SHP77 (cell line): ENCODE measurements at regions not wholly inside any gene's neighbourhood (a gene's known extent, or its start where the extent isn't known, plus 50 kb on each side); places are given as distances from the start of the nearest gene placed in this dataset.
"Not testable (repeated sequence)": the region's sequence is repeated elsewhere in the genome, so short reads cannot be mapped to it uniquely, and the experiment has no call there.

Experiments used
- DNase-seq, 2 experiments: peaks; one replicate each; lab custom pipeline; 2025; lab: John Stamatoyannopoulos, UW

DNA sequence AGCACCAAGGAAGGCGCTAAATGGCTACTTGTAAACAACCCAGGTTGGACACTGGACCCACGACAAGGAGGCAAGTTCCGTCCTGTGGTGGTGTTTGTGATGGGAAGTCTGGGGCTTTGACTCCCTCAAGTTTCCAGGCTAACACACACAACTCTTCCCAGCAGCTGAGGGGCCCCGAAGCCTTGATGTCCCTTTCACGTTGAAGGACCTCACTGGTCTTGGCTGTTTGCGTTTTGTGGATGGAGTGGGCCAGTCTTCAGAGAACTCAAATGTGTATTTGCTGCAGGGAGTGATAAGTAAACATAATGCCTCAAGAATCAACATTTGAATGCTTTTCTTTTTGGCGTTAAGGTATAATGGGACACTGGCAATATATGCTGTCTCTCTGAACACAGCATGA is 199.2 kb downstream of the TM9SF2 start:
- no peak for DNase-seq

DNA sequence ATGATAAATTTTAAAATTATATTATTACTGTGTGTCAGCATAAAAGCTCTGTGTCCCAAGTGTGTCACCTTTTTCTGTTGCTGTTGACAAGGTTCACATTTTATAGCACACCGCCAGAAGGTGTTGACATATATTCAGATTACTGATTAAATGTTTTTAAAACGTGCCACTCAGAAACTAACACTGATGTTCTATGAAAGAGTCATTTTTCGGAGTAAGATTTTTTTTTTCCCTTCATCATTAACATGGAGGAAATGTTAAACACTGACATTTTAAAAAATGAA is 197.5 kb downstream of the TM9SF2 start:
- DNase-seq = no peak

DNA sequence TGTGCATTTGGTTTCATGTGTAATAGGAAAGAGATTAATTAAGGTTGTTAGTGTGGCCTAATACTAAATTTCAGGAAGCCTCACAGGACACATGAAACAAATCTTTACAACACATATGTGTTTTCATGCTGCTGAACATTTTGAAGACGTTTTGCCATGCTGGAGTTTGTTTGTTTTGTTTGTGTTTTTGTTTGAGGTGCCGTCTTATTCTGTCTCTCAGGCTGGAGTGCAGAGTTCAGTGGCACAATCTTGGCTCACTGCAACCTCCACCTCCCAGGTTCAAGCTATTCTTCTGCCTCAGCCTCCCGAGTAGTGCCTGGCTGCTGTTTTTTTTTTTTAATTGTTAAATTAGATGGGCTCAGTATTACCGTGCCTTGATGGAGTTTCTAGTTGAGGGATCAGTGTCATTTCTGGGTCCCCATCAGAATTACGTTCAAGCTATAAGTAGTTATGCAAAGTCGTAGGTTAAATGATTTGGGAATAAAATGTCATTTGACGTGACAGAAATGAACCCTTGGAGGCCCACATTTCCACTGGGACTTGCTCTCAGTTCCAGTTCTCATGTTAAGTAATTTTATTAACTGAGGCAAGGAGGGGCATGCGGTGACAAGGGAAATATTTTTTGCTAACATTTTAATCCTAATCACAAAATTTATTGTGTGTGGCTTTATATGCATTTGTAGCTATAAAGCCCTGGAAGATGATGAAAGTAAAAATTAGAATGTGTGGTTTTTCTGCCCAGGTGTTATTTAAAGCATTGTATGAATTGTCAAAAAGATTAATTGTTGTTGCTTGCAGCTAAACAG is 196.9 kb downstream of the TM9SF2 start:
- DNase-seq = no peak

DNA sequence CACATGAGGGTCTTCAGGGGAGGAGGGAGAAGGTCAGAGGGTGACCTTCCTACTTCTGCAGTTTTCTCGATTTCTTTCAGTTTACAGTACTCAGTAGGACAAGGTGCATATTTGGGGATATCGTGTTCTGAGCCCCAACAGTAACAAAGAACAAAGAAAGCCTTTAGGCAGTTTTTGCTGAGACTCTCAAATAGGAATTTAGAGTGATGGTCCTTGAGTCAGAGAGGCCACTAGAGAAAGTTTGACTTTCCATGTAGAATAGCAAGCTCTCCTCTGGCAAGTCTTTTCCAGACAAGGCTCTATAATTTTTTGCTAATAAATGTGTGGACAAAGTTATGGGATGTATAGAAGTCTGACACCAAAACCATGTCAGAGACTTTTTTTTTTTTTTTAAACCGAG is 194.6 kb downstream of the TM9SF2 start:
- DNase-seq = no peak

- DNase-seq = no peak
Measured at GRCh38 chr13:99693852-99694611, 192.8 kb downstream of the TM9SF2 start.

DNA sequence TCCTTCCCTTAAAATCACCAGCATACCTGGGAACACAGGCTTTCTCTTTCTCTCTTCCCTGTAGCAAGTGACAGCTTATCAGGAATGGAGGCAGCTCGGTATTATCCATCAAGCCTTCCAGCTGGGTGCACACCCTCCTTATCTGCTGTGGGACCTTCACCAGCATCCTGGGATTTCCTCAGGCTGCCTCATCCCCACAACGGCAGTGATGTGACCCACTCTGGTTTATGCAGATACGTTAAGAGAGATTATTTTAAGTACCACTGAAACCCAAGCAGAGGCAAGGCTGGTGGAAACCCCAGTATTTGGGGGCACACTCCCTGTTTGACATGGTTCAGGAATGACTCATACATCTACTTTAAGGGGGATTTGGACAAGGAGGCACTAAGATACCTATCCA is 192.1 kb downstream of the TM9SF2 start:
- DNase-seq = no peak

- no peak for DNase-seq
Measured at GRCh38 chr13:99692854-99693253, 191.6 kb downstream of the TM9SF2 start.

DNA sequence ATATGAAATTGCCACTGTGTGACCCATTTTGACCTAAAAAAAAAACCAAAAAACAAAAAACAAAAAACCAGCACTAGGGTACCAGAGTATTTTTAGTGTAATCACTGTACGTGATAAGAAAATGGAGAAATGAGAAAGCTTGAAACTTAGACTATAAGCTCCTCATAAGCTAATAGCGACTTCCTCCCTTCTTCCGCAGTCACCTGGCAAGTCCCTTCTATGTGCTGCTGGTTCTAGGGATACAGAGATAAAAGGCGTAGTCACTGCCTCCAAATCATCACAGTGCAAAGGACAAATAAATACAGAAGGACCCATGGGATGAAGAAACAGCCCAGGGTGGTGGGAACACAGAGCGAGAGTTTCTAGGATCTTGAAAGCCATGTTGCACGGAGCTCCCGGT is 190.3 kb downstream of the TM9SF2 start:
- no peak for DNase-seq

DNA sequence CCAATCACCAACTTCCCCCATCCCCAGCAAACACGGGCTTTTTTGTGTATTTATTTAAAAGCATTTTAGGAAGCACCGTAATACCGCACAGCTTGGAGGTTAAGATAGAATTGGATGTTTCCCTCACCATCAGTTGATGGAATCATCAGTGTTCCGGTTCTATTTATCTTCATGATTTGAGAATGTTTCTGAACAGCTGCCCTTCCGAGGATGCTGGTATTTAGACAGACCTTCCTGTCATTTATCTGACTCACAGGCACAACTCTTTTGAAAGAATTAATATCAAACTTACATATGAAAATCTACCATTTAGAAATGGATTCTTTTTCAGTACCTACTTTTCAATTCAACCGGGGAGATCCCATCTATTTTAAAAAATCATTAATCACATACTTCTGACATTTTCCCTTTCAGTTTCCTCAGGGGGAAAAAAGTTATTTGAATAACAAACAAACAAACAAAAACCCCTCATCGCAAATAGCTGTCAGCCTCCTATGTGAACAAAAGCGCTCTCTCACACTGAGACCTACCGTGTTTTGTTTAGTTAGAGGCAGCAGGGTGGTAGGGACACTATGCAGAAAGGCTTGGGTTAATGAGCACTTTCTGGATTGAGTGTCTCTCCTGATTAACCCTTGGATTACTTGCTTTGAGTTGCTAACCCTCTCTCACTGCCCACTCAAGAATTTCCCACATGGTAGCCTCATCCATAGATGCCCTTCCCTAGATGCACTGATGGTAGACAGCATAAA is 189.3 kb downstream of the TM9SF2 start:
- DNase-seq = no peak

DNA sequence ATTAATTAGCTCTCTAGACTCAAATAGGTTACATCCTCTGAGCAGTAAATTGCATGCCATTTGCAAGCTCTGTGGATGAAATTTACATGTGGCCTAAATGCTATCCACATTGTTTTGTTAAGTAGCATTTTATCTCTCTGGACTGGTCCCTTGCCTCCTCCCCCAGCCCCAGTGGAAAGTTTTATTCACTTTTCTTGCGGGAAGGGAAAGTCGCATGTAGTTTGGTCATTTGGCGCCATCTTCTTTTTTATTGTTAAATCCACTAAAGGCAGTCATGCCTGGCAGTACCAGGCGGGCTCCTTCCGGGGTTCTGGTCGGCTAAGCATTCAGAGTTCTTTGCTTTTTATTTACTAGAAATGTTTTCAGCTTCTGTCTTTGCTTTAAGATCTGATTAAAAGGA is 188.7 kb downstream of the TM9SF2 start:
- no peak for DNase-seq

GRCh38 chr13:99688776-99689175 is 187.5 kb downstream of the TM9SF2 start:
- DNase-seq = no peak

- DNase-seq = no peak
Measured at GRCh38 chr13:99687723-99688397, 186.6 kb downstream of the TM9SF2 start.

GRCh38 chr13:99686944-99687411 is 185.7 kb downstream of the TM9SF2 start:
- no peak for DNase-seq

GRCh38 chr13:99686157-99686572 is 184.9 kb downstream of the TM9SF2 start:
- DNase-seq = no peak

GRCh38 chr13:99681695-99682094 is 180.4 kb downstream of the TM9SF2 start:
- no peak for DNase-seq

- DNase-seq = no peak
Measured at GRCh38 chr13:99677116-99677951, 176.1 kb downstream of the TM9SF2 start.

DNA sequence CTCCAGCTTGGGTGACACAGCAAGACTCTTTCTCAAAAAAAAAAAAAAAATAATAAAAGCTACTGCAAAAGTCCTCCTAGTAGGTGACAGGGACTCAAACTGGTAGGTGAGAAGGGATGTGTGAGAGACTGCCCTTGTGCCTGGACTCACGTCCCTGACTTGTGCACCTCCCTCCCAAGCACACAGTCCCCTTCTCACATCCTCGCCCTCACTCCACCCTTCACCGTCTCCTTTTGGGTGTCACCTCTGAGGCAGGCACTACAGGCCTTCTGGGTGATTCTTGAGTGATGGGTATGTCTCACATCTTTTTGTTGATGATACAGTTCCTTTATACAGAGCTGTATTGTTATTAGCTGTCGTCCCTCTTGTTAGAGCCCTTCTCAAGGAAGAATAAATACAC is 170.5 kb downstream of the TM9SF2 start:
- DNase-seq = no peak

DNA sequence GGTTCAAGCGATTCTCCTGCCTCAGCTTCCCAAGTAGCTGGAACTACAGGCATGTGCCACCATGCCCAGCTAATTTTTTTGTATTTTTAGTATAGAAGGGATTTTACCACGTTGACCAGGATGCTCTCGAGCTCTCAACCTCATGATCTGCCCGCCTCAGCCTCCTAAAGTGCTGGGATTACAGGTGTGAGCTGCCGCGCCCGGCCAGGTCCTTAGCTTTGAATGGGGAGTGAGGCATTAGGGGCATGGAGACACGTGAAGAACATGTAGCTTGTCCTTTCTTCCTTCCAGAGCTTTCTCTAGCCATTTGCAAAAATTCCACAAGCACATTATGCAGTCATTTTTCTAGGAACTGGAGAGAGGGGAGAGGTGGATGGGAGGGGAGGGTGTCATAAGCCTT is 167.8 kb downstream of the TM9SF2 start:
- not testable (repeated sequence) for DNase-seq

DNA sequence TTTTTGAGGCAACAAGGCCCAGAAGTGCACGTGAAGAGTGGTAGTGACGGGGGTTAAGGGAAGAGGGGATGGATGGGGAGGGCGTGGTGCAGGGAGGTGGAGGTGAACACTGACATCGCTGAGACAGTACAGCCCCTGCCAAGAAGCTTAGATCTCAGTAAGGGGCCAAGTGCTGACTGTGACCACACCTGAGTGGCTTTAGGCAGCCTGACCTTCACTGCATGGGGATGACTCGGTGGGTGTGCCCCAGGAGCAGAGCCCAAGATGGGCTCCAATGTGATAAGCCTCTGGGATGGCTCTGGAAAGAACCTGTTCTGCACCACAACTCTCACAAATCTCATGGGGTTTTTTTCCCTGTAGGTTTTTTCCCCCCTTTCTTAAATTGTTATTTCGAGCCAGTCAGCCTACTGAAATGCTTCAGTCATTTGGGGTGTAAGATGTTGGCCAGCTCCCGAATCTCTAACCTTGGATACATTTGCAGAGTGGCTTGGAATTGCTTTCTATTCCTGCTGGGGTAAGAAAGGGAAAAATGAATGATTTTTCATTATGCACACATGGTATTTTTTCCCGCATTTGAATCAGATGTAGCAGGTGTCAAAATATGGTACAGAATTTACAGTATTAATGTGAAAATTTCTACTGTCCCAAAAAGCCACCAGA is 165.0 kb downstream of the TM9SF2 start:
- DNase-seq = no peak

DNA sequence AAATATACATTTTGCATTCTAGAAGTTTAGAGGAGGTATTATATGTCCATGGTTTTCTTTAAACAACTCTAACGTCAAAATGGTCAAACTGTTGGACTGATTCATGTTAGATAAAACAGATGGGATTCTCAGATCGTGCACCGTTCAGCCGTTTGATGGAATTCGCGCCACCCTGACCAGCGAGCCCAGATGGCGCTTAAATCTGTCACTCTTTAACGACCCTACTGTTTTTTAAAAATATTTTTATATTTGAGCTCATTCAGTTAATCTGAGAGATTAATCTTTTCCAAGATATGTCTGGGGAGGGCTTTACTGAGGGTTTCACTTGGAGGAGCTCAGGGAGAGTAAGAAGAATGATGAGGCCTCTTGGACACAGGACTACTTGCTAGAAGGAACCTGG is 164.4 kb downstream of the TM9SF2 start:
- no peak for DNase-seq

- no peak for DNase-seq
Measured at GRCh38 chr13:99663908-99664307, 162.6 kb downstream of the TM9SF2 start.
